ENCODE measurements at regions not wholly inside any gene's neighbourhood (a gene's known extent, or its start where the extent isn't known, plus 50 kb on each side); places are given as distances from the start of the nearest gene placed in this dataset.

DNA sequence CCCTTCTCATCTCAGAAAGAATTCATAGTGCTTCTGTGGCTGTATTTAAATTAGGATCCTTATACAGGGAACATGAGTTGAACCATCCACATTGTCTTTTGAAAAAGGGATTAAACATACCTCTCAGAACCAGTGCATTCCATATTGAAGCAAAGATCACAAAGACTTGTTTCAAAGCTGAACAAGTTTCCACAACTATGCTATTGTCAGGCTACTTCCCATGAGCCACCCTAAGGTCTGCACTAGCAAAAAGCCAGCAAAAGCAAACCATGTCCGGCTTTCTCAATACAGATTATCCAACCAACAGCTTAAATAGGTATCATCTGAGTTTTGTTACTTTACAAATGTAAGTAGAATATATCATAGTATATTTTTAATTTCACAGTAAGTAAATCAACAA is 78.1 kb downstream of the SCG2 start:
- Histone ChIP-seq H3K9ac (ENCODE audit: control insufficient read depth, insufficient read depth, low read length) (no peak overlapping the region), H3K4me3 (no peak overlapping the region), H3K4me1 (ENCODE audit: control insufficient read depth, insufficient read depth, low read length) (no peaks in the 10 kb centered on the region), H3K27ac (ENCODE audit: control insufficient read depth, insufficient read depth) (no peak overlapping the region), H3K27me3 (replicated peaks in 1 of 2; ENCODE audit: control insufficient read depth in 2 of 2, insufficient read depth in 2 of 2, low read length in 1 of 2) (no peaks in the 10 kb centered on the region), H3K4me2 (ENCODE audit: control insufficient read depth, insufficient read depth) (no peak overlapping the region), H3K79me2 (ENCODE audit: control insufficient read depth, insufficient read depth, low read length) (no peaks in the 10 kb centered on the region), H3K36me3 (ENCODE audit: control insufficient read depth in 2 of 2, insufficient read depth in 2 of 2, low read length in 1 of 2) (no peaks in the 10 kb centered on the region), H3K9me3 (replicated peaks; ENCODE audit: control insufficient read depth, insufficient read depth, low read length) (no peaks in the 10 kb centered on the region), H2AFZ (ENCODE audit: control insufficient read depth, low read depth, low read length) (no peak overlapping the region), H4K20me1 (ENCODE audit: control insufficient read depth, insufficient read depth) (no peaks in the 10 kb centered on the region)
- ChIA-PET RAD21 (ENCODE audit: unreplicated experiment) (no interaction called here), CTCF (no interaction called here), POLR2A (no interaction called here), SMC1A (ENCODE audit: uncharacterized antibody, unreplicated experiment) (no interaction called here)
- ATAC-seq (no peak), DNase-seq (ENCODE audit: low read depth, low spot score) (no peak), FAIRE-seq (no peak)
- BruUV-seq (replicated peaks): no TSS peak
- WGBS (ENCODE audit: insufficient coverage, insufficient replicate concordance, low lambda C conversion rate, missing lambda C conversion rate): 4% methylated on average over 1 of the region's 1 CpG
- intact Hi-C loops (cut with micrococcal nuclease; ENCODE audit: unreplicated experiment) (no loop called here), in situ Hi-C loops (cut with MboI) (no loop called here)
- TF ChIP-seq, protein P1, sequence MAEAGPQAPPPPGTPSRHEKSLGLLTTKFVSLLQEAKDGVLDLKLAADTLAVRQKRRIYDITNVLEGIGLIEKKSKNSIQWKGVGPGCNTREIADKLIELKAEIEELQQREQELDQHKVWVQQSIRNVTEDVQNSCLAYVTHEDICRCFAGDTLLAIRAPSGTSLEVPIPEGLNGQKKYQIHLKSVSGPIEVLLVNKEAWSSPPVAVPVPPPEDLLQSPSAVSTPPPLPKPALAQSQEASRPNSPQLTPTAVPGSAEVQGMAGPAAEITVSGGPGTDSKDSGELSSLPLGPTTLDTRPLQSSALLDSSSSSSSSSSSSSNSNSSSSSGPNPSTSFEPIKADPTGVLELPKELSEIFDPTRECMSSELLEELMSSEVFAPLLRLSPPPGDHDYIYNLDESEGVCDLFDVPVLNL (IDR thresholded peaks at IDR 0.05; ENCODE audit: low read depth, low read length): no peak
- TF ChIP-seq RCOR1 (conservative IDR thresholded peaks at IDR 0.05; ENCODE audit: low read depth, low read length) (no peak), POLR2AphosphoS2 (IDR thresholded peaks at IDR 0.05; ENCODE audit: low read depth, low read length) (no peak), SUZ12 (IDR thresholded peaks at IDR 0.05; ENCODE audit: unreplicated experiment) (no peak), BACH1 (IDR thresholded peaks at IDR 0.05; ENCODE audit: borderline replicate concordance) (no peak)
- TF ChIP-seq, protein P2, sequence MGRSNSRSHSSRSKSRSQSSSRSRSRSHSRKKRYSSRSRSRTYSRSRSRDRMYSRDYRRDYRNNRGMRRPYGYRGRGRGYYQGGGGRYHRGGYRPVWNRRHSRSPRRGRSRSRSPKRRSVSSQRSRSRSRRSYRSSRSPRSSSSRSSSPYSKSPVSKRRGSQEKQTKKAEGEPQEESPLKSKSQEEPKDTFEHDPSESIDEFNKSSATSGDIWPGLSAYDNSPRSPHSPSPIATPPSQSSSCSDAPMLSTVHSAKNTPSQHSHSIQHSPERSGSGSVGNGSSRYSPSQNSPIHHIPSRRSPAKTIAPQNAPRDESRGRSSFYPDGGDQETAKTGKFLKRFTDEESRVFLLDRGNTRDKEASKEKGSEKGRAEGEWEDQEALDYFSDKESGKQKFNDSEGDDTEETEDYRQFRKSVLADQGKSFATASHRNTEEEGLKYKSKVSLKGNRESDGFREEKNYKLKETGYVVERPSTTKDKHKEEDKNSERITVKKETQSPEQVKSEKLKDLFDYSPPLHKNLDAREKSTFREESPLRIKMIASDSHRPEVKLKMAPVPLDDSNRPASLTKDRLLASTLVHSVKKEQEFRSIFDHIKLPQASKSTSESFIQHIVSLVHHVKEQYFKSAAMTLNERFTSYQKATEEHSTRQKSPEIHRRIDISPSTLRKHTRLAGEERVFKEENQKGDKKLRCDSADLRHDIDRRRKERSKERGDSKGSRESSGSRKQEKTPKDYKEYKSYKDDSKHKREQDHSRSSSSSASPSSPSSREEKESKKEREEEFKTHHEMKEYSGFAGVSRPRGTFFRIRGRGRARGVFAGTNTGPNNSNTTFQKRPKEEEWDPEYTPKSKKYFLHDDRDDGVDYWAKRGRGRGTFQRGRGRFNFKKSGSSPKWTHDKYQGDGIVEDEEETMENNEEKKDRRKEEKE (IDR thresholded peaks at IDR 0.05): no peak

Measured in GM12878 (cell line).